H1 (cell line): ENCODE measurements at regions not wholly inside any gene's neighbourhood (a gene's known extent, or its start where the extent isn't known, plus 50 kb on each side); places are given as distances from the start of the nearest gene placed in this dataset.

Source experiments
- CTCF ChIA-PET: fragments of 300-600 bp; sonication (Branson Sonifier 250); formaldehyde crosslinking; loops from one replicate; lab custom pipeline; 2021; ENCODE audit not compliant: partially characterized antibody; lab: Charles Lee
- POLR2A ChIA-PET: fragments of 300-600 bp; sonication (Branson Sonifier 250); formaldehyde crosslinking; loops from one replicate; lab custom pipeline; 2021; ENCODE audit warnings: inconsistent platforms; ENCODE audit not compliant: partially characterized antibody; lab: Charles Lee
- DNase-seq, 2 experiments: peaks; one replicate each; pipeline versions ENCODE4 v3.0.0 to v3.0.0-alpha.2; 2010 to 2022; ENCODE audit warnings: low spot score in 2 of 2, low read depth in 1 of 2, mixed read lengths in 1 of 2
- FAIRE-seq: peaks from 2 replicates; lab custom pipeline; 2011; peaks lifted over from hg19 to GRCh38; lab: Jason Lieb, UNC
- H2AFZ ChIP-seq: 2 replicates; pipeline ENCODE4 v1.8.1; 2012; ENCODE audit warnings: low read length, inconsistent platforms
- H2AK5ac ChIP-seq: 2 replicates; pipeline ENCODE4 v1.6.1; 2013; ENCODE audit warnings: low read depth, low read length
- H2BK120ac ChIP-seq: replicated peaks from 2 replicates; pipeline ENCODE3; 2013; ENCODE audit warnings: low read depth, low read length, inconsistent platforms
- H2BK12ac ChIP-seq: 2 replicates; pipeline ENCODE4 v1.6.1; 2013; ENCODE audit warnings: low read depth, low read length
- H2BK15ac ChIP-seq: 2 replicates; pipeline ENCODE4 v1.6.1; 2013; ENCODE audit warnings: low read length
- H2BK20ac ChIP-seq: 2 replicates; pipeline ENCODE4 v1.6.1; 2013; ENCODE audit warnings: low read length
- H2BK5ac ChIP-seq: 2 replicates; pipeline ENCODE4 v1.6.1; 2013; ENCODE audit warnings: low read depth, low read length
- H3K14ac ChIP-seq: 2 replicates; pipeline ENCODE4 v1.6.1; 2013; ENCODE audit warnings: inconsistent platforms; ENCODE audit not compliant: insufficient read length
- H3K18ac ChIP-seq: 2 replicates; pipeline ENCODE4 v1.6.1; 2013; ENCODE audit warnings: low read length; ENCODE audit errors: extremely low read depth
- H3K23ac ChIP-seq: 2 replicates; pipeline ENCODE4 v1.6.1; 2013; ENCODE audit warnings: inconsistent platforms; ENCODE audit not compliant: insufficient read length
- H3K23me2 ChIP-seq: 2 replicates; pipeline ENCODE4 v1.6.1; 2013; ENCODE audit warnings: low read depth, low read length
- H3K27ac ChIP-seq: 2 replicates; pipeline ENCODE4 v1.6.1; 2011; ENCODE audit warnings: low read depth, low read length, inconsistent platforms
- H3K27me3 ChIP-seq, 4 experiments: replicated peaks in 1 of 4; 1 replicate in 1 of 4; 2 replicates in 3 of 4; pipeline versions ENCODE4 v1.6.1 to v1.8.1; 2011 to 2013; ENCODE audit warnings: low read length in 3 of 4, mild to moderate bottlenecking in 3 of 4, inconsistent platforms in 2 of 4, mixed read lengths in 2 of 4, moderate library complexity in 1 of 4; ENCODE audit not compliant: control insufficient read depth in 3 of 4, insufficient read depth in 3 of 4; ENCODE audit errors: extremely low read depth in 1 of 4
- H3K36me3 ChIP-seq, 4 experiments: 2 replicates each; pipeline versions ENCODE4 v1.6.1 to v1.8.1; 2011 to 2013; ENCODE audit warnings: mild to moderate bottlenecking in 4 of 4, low read length in 3 of 4, moderate library complexity in 2 of 4, control low read depth in 1 of 4, inconsistent platforms in 1 of 4; ENCODE audit not compliant: insufficient read depth in 4 of 4, control insufficient read depth in 2 of 4
- H3K4ac ChIP-seq: replicated peaks from 2 replicates; pipeline ENCODE3; 2013; ENCODE audit warnings: low read length, low read depth, mixed read lengths, inconsistent platforms; ENCODE audit not compliant: insufficient read length
- H3K4me1 ChIP-seq, 4 experiments: replicated peaks in 1 of 4; 1 replicate in 1 of 4; 2 replicates in 3 of 4; pipeline versions ENCODE4 v1.6.1 to v1.8.1; 2011 to 2013; ENCODE audit warnings: low read length in 3 of 4, inconsistent platforms in 2 of 4, mixed read lengths in 1 of 4; ENCODE audit not compliant: insufficient read depth in 4 of 4, control insufficient read depth in 3 of 4
- H3K4me2 ChIP-seq, 2 experiments: 2 replicates each; pipeline versions ENCODE4 v1.6.1 to v1.8.1; 2011 to 2013; ENCODE audit warnings: low read depth in 2 of 2, low read length in 2 of 2, control low read depth in 1 of 2, inconsistent platforms in 1 of 2, mild to moderate bottlenecking in 1 of 2; ENCODE audit not compliant: insufficient read depth in 1 of 2
- H3K4me3 ChIP-seq, 4 experiments: fragments of 200-600, 300-600 bp in 1 of 4; sonication (generic), shearing (Covaris generic), sonication (Bioruptor Twin) in 1 of 4; 2 replicates each; pipeline versions ENCODE4 v1.5.1 to v1.8.1; 2011 to 2016; ENCODE audit warnings: low read length in 4 of 4, low read depth in 3 of 4, control low read depth in 2 of 4, inconsistent platforms in 2 of 4, mild to moderate bottlenecking in 2 of 4, mixed read lengths in 1 of 4, moderate library complexity in 1 of 4; ENCODE audit not compliant: insufficient read depth in 2 of 4; ENCODE audit errors: extremely low read depth in 1 of 4
- H3K56ac ChIP-seq: replicated peaks from 2 replicates; pipeline ENCODE3; 2013; ENCODE audit warnings: low read depth, mild to moderate bottlenecking, mixed read lengths, low read length, inconsistent platforms; ENCODE audit not compliant: insufficient read length
- H3K79me1 ChIP-seq: 2 replicates; pipeline ENCODE4 v1.6.1; 2013; ENCODE audit warnings: low read depth, low read length, control low read depth
- H3K79me2 ChIP-seq, 2 experiments: 2 replicates each; pipeline versions ENCODE4 v1.6.1 to v1.8.1; 2012 to 2013; ENCODE audit warnings: low read length in 2 of 2, mild to moderate bottlenecking in 2 of 2, inconsistent platforms in 1 of 2; ENCODE audit not compliant: insufficient read depth in 2 of 2, control insufficient read depth in 1 of 2
- H3K9ac ChIP-seq, 4 experiments: replicated peaks in 1 of 4; 1 replicate in 1 of 4; 2 replicates in 3 of 4; pipeline versions ENCODE4 v1.6.1 to v1.8.1; 2011 to 2013; ENCODE audit warnings: low read depth in 3 of 4, low read length in 3 of 4, control low read depth in 2 of 4, mild to moderate bottlenecking in 2 of 4, moderate library complexity in 2 of 4, inconsistent platforms in 1 of 4; ENCODE audit errors: extremely low read depth in 1 of 4
- H3K9me3 ChIP-seq, 2 experiments: 2 replicates each; pipeline versions ENCODE4 v1.6.1 to v1.8.1; 2012 to 2013; ENCODE audit warnings: mild to moderate bottlenecking in 2 of 2, moderate library complexity in 2 of 2, control low read depth in 1 of 2, inconsistent platforms in 1 of 2, low read depth in 1 of 2, low read length in 1 of 2, mixed read lengths in 1 of 2; ENCODE audit not compliant: insufficient read depth in 2 of 2
- H4K20me1 ChIP-seq, 2 experiments: replicated peaks in 1 of 2; 2 replicates each; pipeline versions ENCODE3 to v1.8.1; 2011 to 2013; ENCODE audit warnings: inconsistent platforms in 2 of 2, low read length in 2 of 2, mild to moderate bottlenecking in 1 of 2; ENCODE audit not compliant: insufficient read depth in 2 of 2, control insufficient read depth in 1 of 2
- H4K5ac ChIP-seq: 2 replicates; pipeline ENCODE4 v1.6.1; 2013; ENCODE audit warnings: low read length, low read depth, mixed read lengths, inconsistent platforms; ENCODE audit not compliant: insufficient read length
- H4K8ac ChIP-seq: 2 replicates; pipeline ENCODE4 v1.8.0; 2013; ENCODE audit warnings: mild to moderate bottlenecking, moderate library complexity, low read length, inconsistent platforms; ENCODE audit not compliant: insufficient read depth; ENCODE audit errors: extremely low read depth
- H4K91ac ChIP-seq: replicated peaks from 2 replicates; pipeline ENCODE3; 2013; ENCODE audit warnings: low read length, mixed read lengths, inconsistent platforms; ENCODE audit not compliant: insufficient read length
- ATF2 ChIP-seq: IDR thresholded peaks from 2 replicates; pipeline ENCODE4 v1.6.1; 2012; ENCODE audit warnings: low read length, inconsistent platforms
- BCL11A ChIP-seq, 2 experiments: IDR thresholded peaks; one replicate each; pipeline ENCODE4 v1.6.1; 2011; ENCODE audit warnings: low read depth in 2 of 2, low read length in 2 of 2, mild to moderate bottlenecking in 2 of 2
- BRCA1 ChIP-seq: IDR thresholded peaks from 2 replicates; pipeline ENCODE4 v1.6.1; 2012; ENCODE audit warnings: low read depth, low read length, improper control_type of control experiment
- E2F6 ChIP-seq: IDR thresholded peaks from 2 replicates; pipeline ENCODE4 v1.6.1; 2012; ENCODE audit warnings: inconsistent platforms
- GTF2F1 ChIP-seq: IDR thresholded peaks from 2 replicates; pipeline ENCODE4 v1.6.1; 2012; ENCODE audit warnings: low read depth, low read length, improper control_type of control experiment, borderline replicate concordance
- KDM1A ChIP-seq: fragments of 200-600, 300-600 bp; sonication (generic); IDR thresholded peaks from 2 replicates; pipeline ENCODE4 v1.7.1; 2016; ENCODE audit warnings: mild to moderate bottlenecking, low read length, borderline replicate concordance
- MAFK ChIP-seq: IDR thresholded peaks from 2 replicates; pipeline ENCODE4 v1.6.1; 2012; ENCODE audit warnings: low read depth, mild to moderate bottlenecking, improper control_type of control experiment, low read length
- SIN3A ChIP-seq, 2 experiments: IDR thresholded peaks in 1 of 2; conservative IDR thresholded peaks in 1 of 2; 2 replicates each; pipeline ENCODE4 v1.6.1; 2011 to 2012; ENCODE audit warnings: low read length in 2 of 2, improper control_type of control experiment in 1 of 2, low read depth in 1 of 2, mild to moderate bottlenecking in 1 of 2
- SRF ChIP-seq: IDR thresholded peaks from 2 replicates; pipeline ENCODE4 v1.6.1; 2011; ENCODE audit warnings: mild to moderate bottlenecking, low read depth, low read length, moderate library complexity
- SUZ12 ChIP-seq: fragments of 200-600 bp; sonication (generic); IDR thresholded peaks from 2 replicates; pipeline ENCODE4 v1.6.1; 2012; ENCODE audit warnings: mild to moderate bottlenecking, inconsistent platforms, low read length, moderate library complexity, mixed read lengths
- TCF12 ChIP-seq: IDR thresholded peaks from 2 replicates; pipeline ENCODE4 v1.6.1; 2011; ENCODE audit warnings: low read depth, mild to moderate bottlenecking, low read length

GRCh38 chr9:82449986-82450385, 461.4 kb downstream of the SPATA31D1 start:
- no peak overlapping the region for H3K27ac ChIP-seq
- H3K4ac ChIP-seq: no peak overlapping the region
- H2BK120ac ChIP-seq: no peak overlapping the region
- H3K4me3 ChIP-seq: no peak overlapping the region
- no peak overlapping the region for H3K4me2 ChIP-seq
- no peak overlapping the region for H2BK15ac ChIP-seq
- TF ChIP-seq BRCA1 (no peak), MAFK (no peak), SIN3A (conservative IDR thresholded peaks at IDR 0.05 in 1 of 2, IDR thresholded peaks at IDR 0.05 in 1 of 2; ENCODE audit: low read depth in 1 of 2, low read length in 2 of 2) (no peak), TCF12 (no peak), GTF2F1 (no peak), SRF (no peak), KDM1A (no peak), ATF2 (no peak), E2F6 (no peak), SUZ12 (no peak), BCL11A (IDR thresholded peaks at IDR 0.05; ENCODE audit: low read depth in 2 of 2, low read length in 2 of 2) (no peak)
- H3K14ac ChIP-seq: no peak overlapping the region
- H3K36me3 ChIP-seq: no peaks in the 10 kb centered on the region
- no peak overlapping the region for H3K9ac ChIP-seq
- no peak overlapping the region for H3K23ac ChIP-seq
- ChIA-PET CTCF (interaction anchor here (0.7 to 1.9 kb wide), 2 partner anchors 17 to 48 kb away, joined by 3 to 9 read pairs; no protein-coding TSS in a partner anchor), POLR2A (no interaction called here)
- H3K56ac ChIP-seq: no peak overlapping the region
- no peak overlapping the region for H4K5ac ChIP-seq
- no peaks in the 10 kb centered on the region for H3K23me2 ChIP-seq
- no peak overlapping the region for H2AK5ac ChIP-seq
- DNase-seq (no peak), FAIRE-seq (no peak)
- no peak overlapping the region for H4K8ac ChIP-seq
- peaks cover 0 to 5% of the 10 kb centered on the region in 2 experiments; a peak in 2 of 4 replicates for H3K9me3 ChIP-seq
- no peaks in the 10 kb centered on the region for H3K79me1 ChIP-seq
- H3K18ac ChIP-seq: no peak overlapping the region
- H3K27me3 ChIP-seq: no peaks in the 10 kb centered on the region
- no peaks in the 10 kb centered on the region for H4K20me1 ChIP-seq
- H3K4me1 ChIP-seq: no peaks in the 10 kb centered on the region
- H2AFZ ChIP-seq: no peak overlapping the region
- no peak overlapping the region for H2BK12ac ChIP-seq
- H4K91ac ChIP-seq: no peak overlapping the region
- no peaks in the 10 kb centered on the region for H3K79me2 ChIP-seq
- H2BK20ac ChIP-seq: no peak overlapping the region
- no peak overlapping the region for H2BK5ac ChIP-seq
